Myocyte (in vitro differentiated cells): ENCODE measurements at regions not wholly inside any gene's neighbourhood (a gene's known extent, or its start where the extent isn't known, plus 50 kb on each side); places are given as distances from the start of the nearest gene placed in this dataset.

Source experiments
- DNase-seq: peaks from one replicate; pipeline ENCODE4 v3.0.0-alpha.2; 2012; ENCODE audit warnings: low read depth

- DNase-seq, result no peak
Measured at GRCh38 chr4:135227842-135228241, 1026.3 kb upstream of the PABPC4L start.

- no peak for DNase-seq
Measured at GRCh38 chr4:135225551-135225950, 1024.0 kb upstream of the PABPC4L start.

- no peak for DNase-seq
Measured at GRCh38 chr4:135210341-135210740, 1008.8 kb upstream of the PABPC4L start.

GRCh38 chr4:135207531-135207930 is 1005.9 kb upstream of the PABPC4L start:
- no peak for DNase-seq

GRCh38 chr4:135204311-135204710 is 1002.7 kb upstream of the PABPC4L start:
- no peak for DNase-seq

GRCh38 chr4:135201081-135201480 is 999.5 kb upstream of the PABPC4L start:
- peak; percentile 60 for DNase-seq

- no peak for DNase-seq
Measured at GRCh38 chr4:135197641-135198040, 996.1 kb upstream of the PABPC4L start.

GRCh38 chr4:135194477-135194876 is 992.9 kb upstream of the PABPC4L start:
- no peak for DNase-seq

- DNase-seq, result peak; percentile 45
Measured at GRCh38 chr4:135192751-135193535, 991.4 kb upstream of the PABPC4L start.

- no peak for DNase-seq
Measured at GRCh38 chr4:135191596-135191995, 990.0 kb upstream of the PABPC4L start.

GRCh38 chr4:135186002-135186401 is 984.4 kb upstream of the PABPC4L start:
- no peak for DNase-seq

GRCh38 chr4:135185256-135185655 is 983.7 kb upstream of the PABPC4L start:
- DNase-seq, result no peak

GRCh38 chr4:135184715-135185114 is 983.1 kb upstream of the PABPC4L start:
- DNase-seq, result no peak

GRCh38 chr4:135177321-135177720 is 975.7 kb upstream of the PABPC4L start:
- peak; percentile 24 for DNase-seq

GRCh38 chr4:135166661-135167060 is 965.1 kb upstream of the PABPC4L start:
- DNase-seq, result no peak

- DNase-seq, result no peak
Measured at GRCh38 chr4:135164601-135165000, 963.0 kb upstream of the PABPC4L start.

GRCh38 chr4:135144498-135144897 is 942.9 kb upstream of the PABPC4L start:
- no peak for DNase-seq

GRCh38 chr4:135124196-135124595 is 922.6 kb upstream of the PABPC4L start:
- DNase-seq, result no peak

- DNase-seq, result no peak
Measured at GRCh38 chr4:135123632-135124031, 922.0 kb upstream of the PABPC4L start.

- no peak for DNase-seq
Measured at GRCh38 chr4:135122457-135122856, 920.9 kb upstream of the PABPC4L start.

- no peak for DNase-seq
Measured at GRCh38 chr4:135120195-135120594, 918.6 kb upstream of the PABPC4L start.

- DNase-seq, result no peak
Measured at GRCh38 chr4:135114079-135114478, 912.5 kb upstream of the PABPC4L start.

GRCh38 chr4:135098061-135098460 is 896.5 kb upstream of the PABPC4L start:
- DNase-seq, result no peak
